HG03196 (cell line): ENCODE measurements at regions not wholly inside any gene's neighbourhood (a gene's known extent, or its start where the extent isn't known, plus 50 kb on each side); places are given as distances from the start of the nearest gene placed in this dataset.
A peak's percentile ranks its signal among the peaks of the same experiment; 100 is the strongest.

Experiments used
- ATAC-seq: cut with Tn5 transposase; IDR thresholded peaks from one replicate; pipeline ENCODE4 v1.9.1; 2021; ENCODE audit not compliant: unreplicated experiment

DNA sequence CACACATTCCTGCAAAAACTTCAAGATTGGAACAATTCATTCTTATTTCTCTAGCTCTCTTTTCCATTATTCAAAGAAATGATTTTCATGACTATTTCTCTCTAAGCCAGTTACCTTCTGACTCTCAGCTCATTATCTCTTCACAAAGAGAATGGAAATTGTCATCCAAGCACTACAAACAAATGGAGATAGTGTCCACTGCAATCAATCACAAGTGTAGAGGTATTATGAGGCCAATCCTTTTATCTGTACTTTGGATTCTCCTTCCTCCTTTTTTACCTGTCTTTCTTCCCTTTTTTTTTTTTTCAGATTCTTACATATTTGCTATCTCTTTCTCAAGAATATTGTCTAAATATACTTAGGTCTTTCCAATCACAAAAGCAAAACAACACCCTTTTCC lies 497.7 kb upstream of the MEF2C start:
- ATAC-seq, result no peak

DNA sequence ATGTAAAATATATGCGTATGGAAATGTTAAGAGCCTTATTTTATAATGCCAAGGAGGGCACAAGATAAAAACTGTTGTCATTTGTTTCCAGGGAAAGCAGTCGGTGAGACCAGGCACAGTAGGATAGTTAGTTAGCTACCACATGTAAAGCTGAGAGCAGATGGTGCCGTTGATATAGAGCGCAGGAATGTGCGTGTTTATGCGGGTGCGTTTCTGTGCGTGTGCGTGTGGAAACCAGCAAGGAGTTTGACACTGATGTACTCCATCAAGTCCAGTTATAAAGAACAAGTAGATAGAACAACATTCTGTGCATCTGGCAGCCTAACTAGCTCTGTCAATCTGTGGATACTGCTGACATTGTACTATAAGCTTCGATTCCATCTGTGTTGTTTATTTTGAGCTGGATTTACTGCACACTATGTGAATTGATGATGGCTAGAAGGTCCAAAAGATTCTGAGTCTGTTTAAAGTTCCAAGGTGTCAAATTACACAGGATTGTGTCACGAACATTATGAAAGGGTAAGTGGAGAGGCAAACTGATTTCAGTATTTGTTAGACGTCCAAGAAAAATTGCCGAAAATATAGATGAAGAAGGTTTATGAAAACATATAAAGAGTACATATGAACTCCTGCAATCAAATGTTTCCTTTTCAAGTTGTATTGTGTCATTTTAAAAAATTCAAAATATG lies 494.9 kb upstream of the MEF2C start:
- ATAC-seq, result no peak

DNA sequence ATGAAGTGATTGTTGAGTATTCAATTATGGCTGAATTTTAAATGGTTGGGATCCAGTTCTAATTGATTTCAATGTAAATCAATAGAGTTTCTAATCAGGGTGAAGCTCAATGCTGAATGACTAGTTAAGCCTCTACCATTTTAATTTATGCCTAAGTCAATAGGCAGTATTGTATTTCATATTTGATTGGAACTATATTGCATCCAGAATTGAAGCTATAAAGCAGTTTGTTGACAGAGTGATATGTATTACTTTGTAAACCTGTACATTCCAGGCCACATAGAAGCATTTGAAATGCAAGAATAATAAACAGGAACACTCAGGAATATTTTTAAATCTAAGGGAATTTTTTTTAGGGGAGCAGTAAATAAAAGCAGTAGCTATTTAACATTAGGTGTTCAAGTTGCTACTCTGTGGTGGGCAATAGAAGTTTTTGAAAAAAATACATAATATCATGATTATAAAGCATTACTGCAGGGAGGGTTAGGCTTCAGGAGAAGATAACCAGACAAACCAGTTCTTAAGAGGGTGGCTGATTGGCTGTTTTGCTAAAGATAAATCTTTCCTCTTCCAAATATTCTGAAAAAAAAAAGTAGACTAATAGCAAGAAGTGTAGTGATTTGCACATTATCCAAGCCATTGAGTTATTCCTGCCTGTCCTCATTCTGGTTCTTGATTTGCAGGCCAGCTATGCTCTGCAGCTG lies 492.0 kb upstream of the MEF2C start:
- ATAC-seq, result no peak

GRCh38 chr5:89374144-89374784 lies 491.3 kb upstream of the MEF2C start:
- ATAC-seq, result no peak

GRCh38 chr5:89372176-89372575 lies 489.2 kb upstream of the MEF2C start:
- ATAC-seq, result no peak

DNA sequence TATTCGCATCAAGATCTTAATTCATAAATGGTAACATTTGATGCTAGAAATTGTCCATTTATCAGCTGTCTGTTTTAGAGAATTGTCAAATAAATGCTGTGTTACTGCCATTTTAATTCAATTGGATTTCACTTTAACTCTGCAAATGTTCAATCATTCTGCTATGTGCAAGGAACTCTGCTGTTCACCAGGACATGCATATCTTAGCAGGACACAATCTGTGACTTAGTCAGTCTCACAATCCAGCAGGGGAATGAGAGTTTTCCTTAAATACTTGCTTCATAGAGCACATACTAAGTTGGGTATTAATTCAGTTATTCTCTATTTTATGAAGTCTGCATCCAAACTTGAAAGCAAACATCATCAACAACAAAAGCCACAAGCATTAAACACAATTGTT lies 488.7 kb upstream of the MEF2C start:
- no peak for ATAC-seq

DNA sequence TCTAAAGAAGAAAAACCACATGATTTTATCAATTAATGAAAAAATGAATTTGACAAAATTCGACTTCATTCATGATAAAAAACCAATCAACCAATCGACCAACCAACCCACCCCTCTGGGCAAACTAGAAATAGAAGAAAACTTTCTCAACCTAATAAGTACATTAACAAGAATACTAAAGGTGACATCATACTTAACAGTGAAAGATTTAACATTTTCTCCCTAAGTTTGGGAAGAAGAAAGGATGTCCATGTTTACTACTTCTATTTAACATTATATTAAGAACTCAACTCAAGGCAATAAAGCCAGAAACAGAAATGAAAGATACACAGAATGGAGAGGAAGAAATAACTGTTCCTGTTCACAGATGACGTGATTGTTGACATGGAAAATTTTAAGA lies 476.1 kb upstream of the MEF2C start:
- ATAC-seq, result no peak

GRCh38 chr5:89353837-89354551 lies 471.0 kb upstream of the MEF2C start:
- peak; percentile 48 for ATAC-seq

- no peak for ATAC-seq
Measured at GRCh38 chr5:89351975-89352374, 469.0 kb upstream of the MEF2C start.

DNA sequence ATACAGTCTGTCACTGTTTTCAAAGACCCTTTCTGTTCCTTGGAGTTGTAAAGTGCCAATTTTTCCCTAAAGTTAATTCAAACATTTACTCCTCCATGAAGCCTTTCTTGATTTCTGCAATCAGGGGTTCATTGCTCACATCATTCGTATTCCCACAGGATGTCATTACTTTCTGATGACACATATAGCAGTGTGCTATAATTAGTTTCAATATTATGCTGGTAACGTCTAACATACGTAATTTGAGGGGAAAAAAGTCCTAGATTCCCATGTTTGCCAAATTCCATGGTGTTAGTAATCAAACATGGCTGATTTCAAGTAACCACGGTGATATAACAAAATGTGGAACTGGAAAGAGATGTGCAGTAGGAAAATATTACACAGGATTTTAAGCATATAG lies 468.2 kb upstream of the MEF2C start:
- no peak for ATAC-seq

DNA sequence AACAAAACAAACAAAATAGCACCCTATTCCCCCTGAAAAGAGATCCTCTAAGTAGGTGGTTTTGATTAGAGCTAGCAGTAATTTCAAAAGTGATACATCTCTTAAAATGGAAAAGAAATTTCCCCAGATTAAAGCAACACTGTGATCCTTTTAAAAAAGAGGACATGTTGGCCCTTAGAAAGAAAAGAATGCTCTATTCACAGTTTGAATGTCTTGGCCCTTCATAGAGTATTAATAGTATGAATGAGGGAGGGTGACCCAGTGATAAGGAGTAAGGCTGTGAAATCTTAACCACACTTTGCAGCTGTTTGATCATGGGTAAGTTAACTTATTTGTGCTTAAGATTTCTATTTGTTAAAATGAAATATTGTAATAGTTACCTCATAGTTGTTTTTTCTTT lies 467.7 kb upstream of the MEF2C start:
- ATAC-seq, result no peak

GRCh38 chr5:89349246-89349980 lies 466.4 kb upstream of the MEF2C start:
- ATAC-seq, result no peak

DNA sequence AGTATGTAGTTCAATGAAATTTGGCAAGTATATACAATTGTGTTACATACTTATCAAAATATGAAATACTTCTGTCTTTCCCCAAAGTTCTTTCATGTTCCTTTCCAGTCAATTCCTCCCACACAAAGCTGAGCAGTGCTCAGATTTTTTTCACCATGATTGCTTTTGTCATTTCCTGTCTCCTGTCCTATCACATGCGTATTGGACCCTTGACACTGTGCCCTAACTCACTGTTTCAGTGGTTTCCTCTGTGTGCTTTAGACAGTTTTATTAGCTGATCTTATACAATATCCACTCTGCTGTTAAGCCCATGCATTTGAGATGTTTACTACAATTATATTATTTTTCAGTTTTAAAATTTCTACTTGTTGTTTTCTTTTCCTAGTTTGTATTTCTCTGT lies 463.6 kb upstream of the MEF2C start:
- no peak for ATAC-seq

DNA sequence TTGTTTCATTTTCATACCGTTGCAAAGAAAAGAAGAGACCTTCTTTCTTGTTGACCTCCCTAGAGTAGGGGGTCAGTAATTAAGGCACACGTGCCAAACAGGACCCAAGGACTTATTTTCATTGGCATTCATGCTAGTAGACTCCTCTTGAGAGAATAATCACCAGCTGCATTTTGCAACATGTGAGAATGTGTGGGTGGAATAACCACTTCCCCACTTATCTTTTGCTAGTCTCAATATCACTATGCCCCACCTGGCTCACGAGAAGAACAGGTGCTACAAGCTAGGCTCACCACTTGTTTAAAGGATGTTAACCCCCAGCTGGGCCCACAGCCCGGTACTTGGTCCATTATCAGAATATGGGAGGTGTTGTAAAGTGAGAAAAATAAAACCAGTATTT lies 460.7 kb upstream of the MEF2C start:
- peak; percentile 88 for ATAC-seq

DNA sequence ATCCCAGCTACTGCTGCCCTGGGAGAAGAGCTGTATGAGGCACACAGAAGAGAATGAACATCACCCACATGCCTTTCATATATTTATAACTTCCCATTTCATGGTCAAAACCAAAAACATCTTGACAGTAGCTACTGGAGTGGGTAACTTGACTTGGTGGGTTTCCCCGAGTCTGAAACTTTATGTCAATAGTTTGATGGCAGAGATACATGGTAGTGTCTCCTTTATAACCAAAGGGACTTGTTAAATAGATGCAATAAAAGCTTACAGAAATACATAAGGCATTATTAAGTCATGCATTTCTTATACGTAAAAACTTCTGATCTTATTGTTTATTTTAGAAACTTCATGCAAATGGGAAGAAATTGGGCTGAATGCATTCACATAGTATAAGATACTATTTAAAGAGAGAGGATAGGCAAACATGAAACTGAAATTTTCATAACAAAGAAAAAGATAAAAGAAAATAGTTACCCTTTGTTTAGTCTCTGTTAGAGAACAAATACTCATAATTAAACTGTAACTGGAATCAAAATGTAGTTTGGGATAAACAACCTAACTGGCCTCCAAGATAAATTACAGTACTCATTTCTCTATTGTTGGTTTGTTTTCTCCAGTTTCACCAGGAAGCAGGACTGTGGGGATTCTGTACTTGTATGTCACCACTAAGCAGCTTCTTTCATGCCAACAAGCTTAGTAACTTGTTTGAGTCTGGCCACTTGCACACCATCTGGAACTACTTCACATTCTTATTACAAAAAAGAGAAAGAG lies 459.3 kb upstream of the MEF2C start:
- ATAC-seq, result peak; percentile 39

DNA sequence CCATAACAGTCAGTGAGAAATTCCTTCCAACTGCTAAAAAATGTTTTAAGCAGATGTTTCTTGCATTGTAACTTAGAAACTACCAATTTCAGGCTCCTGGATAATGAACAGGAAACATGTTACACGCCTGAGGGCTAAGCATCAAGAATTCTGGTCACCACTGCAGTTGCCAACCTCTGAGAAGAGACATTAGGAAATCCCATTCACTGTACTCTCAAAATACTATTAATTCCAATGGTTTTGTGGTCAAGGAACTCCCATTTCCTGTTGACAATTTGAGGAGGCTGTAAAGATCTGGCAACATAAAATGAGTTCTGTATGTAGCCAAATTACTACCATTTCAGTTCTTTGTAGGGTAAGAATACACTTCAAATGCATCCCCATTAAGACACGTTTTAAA lies 456.0 kb upstream of the MEF2C start:
- ATAC-seq, result no peak

DNA sequence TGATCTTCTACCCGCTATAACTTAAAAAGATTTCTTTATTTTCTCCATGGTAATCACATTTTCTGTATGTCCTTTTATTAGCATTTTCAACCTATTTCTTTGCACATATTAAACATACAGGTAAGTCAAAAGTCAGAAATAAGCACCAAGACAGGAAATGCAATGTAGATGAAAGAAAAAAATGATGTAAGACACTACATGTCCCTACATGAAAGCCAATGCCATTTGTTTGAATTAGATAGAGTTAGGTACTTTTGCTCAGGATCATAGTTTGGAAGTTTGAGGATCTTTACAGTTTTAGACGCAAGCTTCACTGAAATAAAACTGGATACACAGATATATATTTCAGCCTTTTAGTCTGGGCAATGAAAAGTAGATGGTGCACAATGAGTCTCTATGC lies 453.1 kb upstream of the MEF2C start:
- no peak for ATAC-seq

DNA sequence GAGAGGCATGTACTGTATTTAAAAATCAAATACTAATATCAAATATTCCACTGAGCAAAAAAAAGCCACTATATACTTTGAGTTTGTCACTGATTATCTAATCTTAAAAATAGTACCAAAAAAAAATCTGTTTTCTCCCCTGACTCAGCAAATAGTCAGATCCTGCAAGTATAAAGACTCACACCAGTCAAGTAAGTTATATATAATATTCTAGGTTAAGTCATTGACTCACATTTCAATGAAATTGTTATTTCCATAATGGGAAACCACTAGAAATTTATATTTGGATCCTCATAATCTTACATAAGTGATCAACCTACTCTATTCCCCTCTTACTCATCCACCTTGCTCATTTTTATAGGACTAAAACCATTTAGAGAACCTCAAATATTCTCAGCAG lies 447.2 kb upstream of the MEF2C start:
- no peak for ATAC-seq

DNA sequence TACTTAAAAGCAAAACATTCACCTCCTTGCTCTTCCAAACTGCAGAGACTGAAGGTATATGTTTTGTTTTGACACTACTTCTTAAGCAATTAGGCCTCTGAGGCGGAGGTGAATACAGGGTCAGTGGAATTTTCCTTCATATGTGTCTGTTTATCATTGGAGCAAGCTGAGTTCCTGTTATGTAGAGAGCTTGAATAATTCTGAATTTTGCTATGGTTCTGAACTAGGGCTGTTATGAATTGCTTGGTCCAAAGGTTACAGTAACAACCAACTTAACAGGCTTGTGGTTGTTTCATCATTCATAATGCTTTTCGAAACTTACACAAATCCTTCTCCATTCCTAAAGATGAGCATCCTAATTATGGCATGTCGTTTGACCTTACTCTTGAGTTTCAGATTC lies 444.6 kb upstream of the MEF2C start:
- no peak for ATAC-seq

- no peak for ATAC-seq
Measured at GRCh38 chr5:89324990-89325389, 442.0 kb upstream of the MEF2C start.
